ENCODE measurements at regions not wholly inside any gene's neighbourhood (a gene's known extent, or its start where the extent isn't known, plus 50 kb on each side); places are given as distances from the start of the nearest gene placed in this dataset.

- H3K4me1 ChIP-seq (ENCODE audit: control insufficient read depth, insufficient read depth, low read length) = no peaks in the 10 kb centered on the region
- POLR2A ChIA-PET = no interaction called here
- H3K27ac ChIP-seq (ENCODE audit: extremely low read depth, low read depth, low read length) = no peak overlapping the region
- no peaks in the 10 kb centered on the region for H3K36me3 ChIP-seq (ENCODE audit: control insufficient read depth in 2 of 2, insufficient read depth in 1 of 2, low read length in 2 of 2)
- no peak for TF ChIP-seq ZBTB20 (tag by site-specific recombination; IDR thresholded peaks at IDR 0.05)
- no peak for TF ChIP-seq ZNF157 (tag by site-specific recombination; IDR thresholded peaks at IDR 0.05)
- no peak for TF ChIP-seq ZNF658 (tag by site-specific recombination; IDR thresholded peaks at IDR 0.05)
- no peak for TF ChIP-seq ZNF660 (tag by site-specific recombination; IDR thresholded peaks at IDR 0.05)
- no peak for TF ChIP-seq SCRT2 (tag by site-specific recombination; IDR thresholded peaks at IDR 0.05)
- no peak for TF ChIP-seq KLF7 (tag by site-specific recombination; IDR thresholded peaks at IDR 0.05; ENCODE audit: borderline replicate concordance)
- TF ChIP-seq ZNF423 (tag by site-specific recombination; IDR thresholded peaks at IDR 0.05) = no peak
- TF ChIP-seq ZNF18 (tag by site-specific recombination; IDR thresholded peaks at IDR 0.05) = no peak
- TF ChIP-seq ZIC2 (tag by site-specific recombination; IDR thresholded peaks at IDR 0.05) = no peak
- no peak for TF ChIP-seq ZBTB11 (tag by site-specific recombination; conservative IDR thresholded peaks at IDR 0.05; ENCODE audit: low read depth)
- no peak for TF ChIP-seq ZNF664 (tag by site-specific recombination; IDR thresholded peaks at IDR 0.05)
- no peak for TF ChIP-seq HOXC10 (CRISPR knock-in tag; IDR thresholded peaks at IDR 0.05)
- TF ChIP-seq PRDM4 (tag by site-specific recombination; IDR thresholded peaks at IDR 0.05) = no peak
- no peak for TF ChIP-seq ZBTB10 (tag by site-specific recombination; IDR thresholded peaks at IDR 0.05)
- TF ChIP-seq ZBTB7A (tag by site-specific recombination; IDR thresholded peaks at IDR 0.05; ENCODE audit: low read depth) = no peak
- TF ChIP-seq ZNF626 (tag by site-specific recombination; IDR thresholded peaks at IDR 0.05) = no peak
- CTCF ChIA-PET = no interaction called here
- H3K9me3 ChIP-seq (ENCODE audit: control insufficient read depth, insufficient read depth, low read depth, low read length) = no peaks in the 10 kb centered on the region
- no peak overlapping the region for H3K4me3 ChIP-seq (ENCODE audit: low read depth, low read length)
Measured at GRCh38 chrX:34778916-34779315, 121.8 kb upstream of the TMEM47 start.

- Histone ChIP-seq H3K27ac (ENCODE audit: extremely low read depth, low read depth, low read length) (no peak overlapping the region), H3K36me3 (ENCODE audit: control insufficient read depth in 2 of 2, insufficient read depth in 1 of 2, low read length in 2 of 2) (no peaks in the 10 kb centered on the region), H3K9me3 (ENCODE audit: control insufficient read depth, insufficient read depth, low read depth, low read length) (no peaks in the 10 kb centered on the region), H3K4me3 (ENCODE audit: low read depth, low read length) (no peak overlapping the region), H3K4me1 (ENCODE audit: control insufficient read depth, insufficient read depth, low read length) (no peaks in the 10 kb centered on the region)
- CTCF ChIA-PET = no interaction called here
- POLR2A ChIA-PET = no interaction called here
- TF ChIP-seq ZNF404 (tag by site-specific recombination; IDR thresholded peaks at IDR 0.05) (no peak), ZNF169 (tag by site-specific recombination; IDR thresholded peaks at IDR 0.05) (no peak), PRDM2 (tag by site-specific recombination; IDR thresholded peaks at IDR 0.05; ENCODE audit: borderline replicate concordance) (no peak), ZNF416 (tag by site-specific recombination; IDR thresholded peaks at IDR 0.05) (no peak), ZNF629 (tag by site-specific recombination; IDR thresholded peaks at IDR 0.05) (no peak)
Measured at GRCh38 chrX:34790026-34790425, 132.9 kb upstream of the TMEM47 start.
